ENCODE measurements at regions not wholly inside any gene's neighbourhood (a gene's known extent, or its start where the extent isn't known, plus 50 kb on each side); places are given as distances from the start of the nearest gene placed in this dataset.

GRCh38 chr10:8187171-8187666, 132.7 kb downstream of the GATA3 start (continued):
- TF ChIP-seq REST (IDR thresholded peaks at IDR 0.05) (no peak), USF2 (IDR thresholded peaks at IDR 0.05) (no peak), MAZ (IDR thresholded peaks at IDR 0.05; ENCODE audit: borderline replicate concordance, low read depth, low read length) (no peak), CEBPB (IDR thresholded peaks at IDR 0.05) (no peak), SMC3 (IDR thresholded peaks at IDR 0.05) (no peak), RAD21 (conservative IDR thresholded peaks at IDR 0.05 in 1 of 2, IDR thresholded peaks at IDR 0.05 in 1 of 2) (no peak)

GRCh38 chr10:8189458-8189857, 135.0 kb downstream of the GATA3 start:
- Histone ChIP-seq H3K27ac (no peak overlapping the region), H3K9me3 (no peaks in the 10 kb centered on the region), H3K4me2 (no peak overlapping the region), H3K4me3 (no peak overlapping the region), H3K4me1 (peaks cover 8% of the 10 kb centered on the region; the same call in 2 of the 3 replicates)
- FAIRE-seq (no peak), DNase-seq (ENCODE audit: low read depth in 1 of 2, low spot score in 1 of 2) (no peak), ATAC-seq (no peak)
- TF ChIP-seq CBX8 (IDR thresholded peaks at IDR 0.05), result no peak
- TF ChIP-seq ATOH8 (CRISPR knock-in tag; IDR thresholded peaks at IDR 0.05; ENCODE audit: low read depth), result no peak
- TF ChIP-seq RCOR1 (IDR thresholded peaks at IDR 0.05; ENCODE audit: low read depth, low read length), result no peak
- no peak for TF ChIP-seq MAX (IDR thresholded peaks at IDR 0.05)
- no peak for TF ChIP-seq HMGXB4 (CRISPR knock-in tag; IDR thresholded peaks at IDR 0.05; ENCODE audit: borderline replicate concordance)
- no peak for TF ChIP-seq USF2 (IDR thresholded peaks at IDR 0.05)
- TF ChIP-seq PHF8 (IDR thresholded peaks at IDR 0.05; ENCODE audit: borderline replicate concordance, low read depth), result no peak
- no peak for TF ChIP-seq CBX2 (IDR thresholded peaks at IDR 0.05; ENCODE audit: borderline replicate concordance, low read depth)
- no peak for TF ChIP-seq POLR2A (IDR thresholded peaks at IDR 0.05; ENCODE audit: low read length)
- WGBS (ENCODE audit: missing lambda C conversion rate), result 77% methylated on average over 8 of the region's 8 CpGs
- ChIA-PET POLR2A (no interaction called here), CTCF (interaction anchor here (1.1 kb wide), 1 partner anchor 360 kb away, joined by 3 read pairs; no protein-coding TSS in a partner anchor)

- ATAC-seq, result no peak
- H3K4me3 ChIP-seq, result no peak overlapping the region
- ChIA-PET POLR2A (no interaction called here), CTCF (no interaction called here)
- no peak for FAIRE-seq
- no peak for DNase-seq (ENCODE audit: low read depth in 1 of 2, low spot score in 1 of 2)
- peaks cover 8% of the 10 kb centered on the region; the same call in 2 of the 3 replicates for H3K4me1 ChIP-seq
- no peak overlapping the region for H3K4me2 ChIP-seq
- H3K27ac ChIP-seq, result no peak overlapping the region
- H3K9me3 ChIP-seq, result no peaks in the 10 kb centered on the region
- no peak for TF ChIP-seq PBX3 (IDR thresholded peaks at IDR 0.05)
- no peak for TF ChIP-seq NPAS2 (CRISPR knock-in tag; IDR thresholded peaks at IDR 0.05; ENCODE audit: borderline replicate concordance)
- TF ChIP-seq E2F6 (IDR thresholded peaks at IDR 0.05; ENCODE audit: borderline replicate concordance, low read depth), result no peak
- no peak for TF ChIP-seq CBX8 (IDR thresholded peaks at IDR 0.05)
- no peak for TF ChIP-seq ATOH8 (CRISPR knock-in tag; IDR thresholded peaks at IDR 0.05; ENCODE audit: low read depth)
- TF ChIP-seq CBX2 (IDR thresholded peaks at IDR 0.05; ENCODE audit: borderline replicate concordance, low read depth), result no peak
- TF ChIP-seq JUN (IDR thresholded peaks at IDR 0.05), result no peak
- no peak for TF ChIP-seq ZNF302 (CRISPR knock-in tag; IDR thresholded peaks at IDR 0.05)
- TF ChIP-seq JUNB (IDR thresholded peaks at IDR 0.05), result no peak
- TF ChIP-seq MAZ (IDR thresholded peaks at IDR 0.05; ENCODE audit: borderline replicate concordance, low read depth, low read length), result no peak
- no peak for TF ChIP-seq CTCF (IDR thresholded peaks at IDR 0.05)
Observed at GRCh38 chr10:8192301-8192700, 137.8 kb downstream of the GATA3 start.
